ENCODE measurements at regions not wholly inside any gene's neighbourhood (a gene's known extent, or its start where the extent isn't known, plus 50 kb on each side); places are given as distances from the start of the nearest gene placed in this dataset.

- TF ChIP-seq CTCF (IDR thresholded peaks at IDR 0.05), result no peak
- no peak for TF ChIP-seq POLR2AphosphoS5 (IDR thresholded peaks at IDR 0.05)
- TF ChIP-seq POLR2A (IDR thresholded peaks at IDR 0.05), result no peak
Measured at GRCh38 chr2:76281156-76281841, 570.6 kb upstream of the GCFC2 start.
